Loucy (cell line): ENCODE measurements at regions not wholly inside any gene's neighbourhood (a gene's known extent, or its start where the extent isn't known, plus 50 kb on each side); places are given as distances from the start of the nearest gene placed in this dataset.

ENCODE experiments used
- CTCF ChIP-seq: fragments of 200-600 bp; sonication (generic); conservative IDR thresholded peaks from 2 replicates; pipeline ENCODE4 v1.5.1; 2014; ENCODE audit warnings: mild to moderate bottlenecking, antibody characterized with exemption, low read length
- EZH2phosphoT487 ChIP-seq: fragments of 200-600 bp; IDR thresholded peaks from 2 replicates; pipeline ENCODE4 v1.6.1; 2018; ENCODE audit warnings: antibody characterized with exemption, mild to moderate bottlenecking, moderate library complexity, borderline replicate concordance

- TF ChIP-seq EZH2phosphoT487 (no peak), CTCF (no peak)
These were observed 50.4 kb upstream of the STXBP1 start for GRCh38 chr9:127561491-127562278.
